ENCODE measurements at regions not wholly inside any gene's neighbourhood (a gene's known extent, or its start where the extent isn't known, plus 50 kb on each side); places are given as distances from the start of the nearest gene placed in this dataset.
"Not testable (repeated sequence)": the region's sequence is repeated elsewhere in the genome, so short reads cannot be mapped to it uniquely, and the experiment has no call there.

- peak; percentile 10 for DNase-seq (ENCODE audit: low read depth)
Observed at GRCh38 chr2:192524642-192525251, 330.0 kb upstream of the TMEFF2 start.

- not testable (repeated sequence) for DNase-seq (ENCODE audit: low read depth)
Observed at GRCh38 chr2:192524214-192524613, 329.5 kb upstream of the TMEFF2 start.

- no peak for DNase-seq (ENCODE audit: low read depth)
Observed at GRCh38 chr2:192515937-192516336, 321.2 kb upstream of the TMEFF2 start.

- no peak for DNase-seq (ENCODE audit: low read depth)
Observed at GRCh38 chr2:192513575-192513974, 318.8 kb upstream of the TMEFF2 start.

- DNase-seq (ENCODE audit: low read depth), result not testable (repeated sequence)
Observed at GRCh38 chr2:192507836-192508450, 313.2 kb upstream of the TMEFF2 start.

DNA sequence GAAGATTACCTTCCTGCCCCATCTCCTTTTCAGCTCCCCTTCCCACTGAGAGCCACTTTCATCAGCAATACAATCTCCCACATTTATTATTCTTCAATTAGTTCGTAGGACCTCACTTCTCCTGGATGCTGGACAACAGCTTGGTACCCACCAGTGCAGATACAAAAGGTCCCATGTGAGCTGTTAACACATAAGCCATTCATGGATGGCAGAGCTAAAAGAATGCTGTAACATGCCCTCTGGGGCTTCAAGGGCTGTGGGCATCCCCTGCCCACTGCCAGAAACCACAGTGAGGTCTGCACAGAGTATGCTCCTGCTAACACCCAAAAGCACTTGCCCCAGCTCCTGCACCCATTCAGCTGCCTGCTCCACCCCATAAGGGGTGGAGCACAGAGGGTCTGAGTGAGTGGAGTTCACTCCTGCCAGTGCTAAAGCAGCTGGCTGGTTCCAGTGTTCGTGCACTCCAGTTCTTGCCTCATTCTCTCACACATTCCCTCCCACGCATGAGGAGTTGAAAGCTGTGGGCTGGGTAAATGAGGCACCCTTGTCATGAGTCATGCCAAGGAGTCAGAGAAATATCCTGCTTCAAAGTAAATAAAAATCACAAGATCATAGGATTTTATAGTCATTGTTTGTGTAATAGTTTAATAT is 305.9 kb upstream of the TMEFF2 start:
- peak; percentile 81 for DNase-seq (ENCODE audit: low read depth)

GRCh38 chr2:192499476-192499875 is 304.7 kb upstream of the TMEFF2 start:
- peak; percentile 25 for DNase-seq (ENCODE audit: low read depth)

DNA sequence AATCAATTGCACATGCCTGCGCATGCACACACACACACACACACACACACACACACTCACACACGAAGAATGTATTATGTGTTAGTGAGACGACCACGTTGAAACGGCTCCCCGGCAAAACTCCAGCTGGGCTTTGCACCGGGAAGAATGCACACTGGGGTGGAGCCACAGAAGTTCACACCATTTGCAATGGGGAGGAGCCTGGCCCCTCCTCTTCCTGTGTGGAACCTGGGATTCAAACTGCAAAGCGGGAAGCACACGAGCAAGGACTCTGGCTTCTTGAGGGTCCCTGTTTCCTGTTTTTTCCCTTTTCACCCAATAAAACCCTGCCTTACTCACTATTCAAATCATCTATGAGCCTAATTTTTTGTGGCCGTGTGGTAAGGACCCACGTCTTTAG is 304.0 kb upstream of the TMEFF2 start:
- DNase-seq (ENCODE audit: low read depth), result no peak

- not testable (repeated sequence) for DNase-seq (ENCODE audit: low read depth)
Observed at GRCh38 chr2:192488158-192488557, 293.4 kb upstream of the TMEFF2 start.

DNA sequence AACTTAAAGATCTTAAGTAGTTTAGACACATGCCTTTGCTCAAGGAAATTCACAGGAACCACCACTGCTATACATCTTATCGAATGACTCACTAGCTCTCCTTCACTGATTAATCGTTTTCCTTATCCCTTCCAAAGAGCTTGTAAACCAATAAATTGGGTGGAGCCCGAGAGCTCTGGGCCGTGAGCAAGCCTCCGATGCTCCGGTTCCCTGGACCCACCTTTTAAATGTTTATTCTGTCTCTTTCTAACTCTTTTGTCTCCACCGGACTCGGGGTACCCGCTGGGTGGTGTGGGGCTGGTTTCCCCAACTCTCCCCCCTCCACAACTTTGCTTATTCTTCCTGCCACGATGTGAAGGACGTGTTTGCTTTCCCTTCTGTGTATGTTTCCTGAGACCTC is 292.9 kb upstream of the TMEFF2 start:
- DNase-seq (ENCODE audit: low read depth), result no peak

- DNase-seq (ENCODE audit: low read depth), result no peak
Observed at GRCh38 chr2:192484903-192485302, 290.2 kb upstream of the TMEFF2 start.

GRCh38 chr2:192480984-192481383 is 286.3 kb upstream of the TMEFF2 start:
- DNase-seq (ENCODE audit: low read depth), result no peak

DNA sequence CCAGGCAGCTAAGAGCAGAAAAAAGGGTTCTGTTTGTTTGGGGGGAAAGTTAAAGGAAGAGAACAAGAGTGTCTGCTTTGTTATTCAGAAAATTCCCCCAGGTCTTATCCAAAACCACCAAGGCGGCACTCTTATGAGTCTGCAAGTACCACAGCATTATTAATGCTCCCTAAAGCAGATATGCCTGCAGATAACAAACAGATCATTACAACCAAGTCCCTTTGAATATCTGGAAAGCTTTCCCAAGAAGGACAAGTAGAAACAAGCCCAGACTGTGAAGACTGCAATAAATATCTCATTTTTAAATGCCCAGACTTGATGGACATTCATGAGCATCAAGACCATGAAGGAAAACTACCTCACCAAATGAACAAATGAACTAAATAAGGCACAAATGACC is 278.6 kb upstream of the TMEFF2 start:
- no peak for DNase-seq (ENCODE audit: low read depth)

DNA sequence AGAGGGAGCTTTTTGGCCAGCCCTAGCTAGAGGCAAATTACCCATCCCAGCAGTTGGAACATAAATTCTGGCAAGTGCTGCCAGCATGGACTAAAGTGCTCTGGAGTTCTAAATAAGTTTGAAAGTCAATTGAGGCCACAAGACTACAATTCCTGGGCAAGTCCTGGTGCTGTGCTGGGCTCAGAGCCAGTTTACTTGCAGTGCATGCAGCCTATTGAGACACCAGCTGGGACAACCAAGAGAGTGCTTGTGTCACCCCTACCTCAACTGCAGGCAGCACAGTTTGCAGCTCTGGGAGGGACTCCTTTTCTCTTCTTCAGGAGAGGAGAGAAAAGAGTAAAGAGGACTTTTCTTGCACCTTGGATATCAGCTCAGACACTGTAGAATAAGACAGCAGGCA is 277.2 kb upstream of the TMEFF2 start:
- DNase-seq (ENCODE audit: low read depth), result no peak

GRCh38 chr2:192469612-192470011 is 274.9 kb upstream of the TMEFF2 start:
- no peak for DNase-seq (ENCODE audit: low read depth)

- DNase-seq (ENCODE audit: low read depth), result no peak
Observed at GRCh38 chr2:192467953-192468660, 273.4 kb upstream of the TMEFF2 start.

GRCh38 chr2:192465141-192465540 is 270.4 kb upstream of the TMEFF2 start:
- no peak for DNase-seq (ENCODE audit: low read depth)

DNA sequence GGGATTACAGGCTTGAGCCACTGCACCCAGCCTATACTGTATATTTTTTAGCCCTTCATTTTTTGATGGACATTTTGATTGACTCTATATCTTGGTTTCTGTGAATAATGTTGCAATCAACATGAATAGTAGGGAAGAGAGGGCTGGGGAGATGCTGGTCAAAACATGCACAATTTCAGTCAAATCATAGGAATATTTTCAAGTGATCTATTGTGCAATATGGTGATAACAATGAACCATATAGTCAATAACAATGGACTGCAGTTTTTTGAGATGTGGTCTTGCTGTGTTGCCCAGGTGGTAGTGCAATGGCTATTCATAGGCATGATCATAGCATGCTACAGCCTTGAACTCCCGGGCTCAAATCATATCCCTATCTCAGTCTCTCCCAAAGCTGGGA is 264.7 kb upstream of the TMEFF2 start:
- no peak for DNase-seq (ENCODE audit: low read depth)

DNA sequence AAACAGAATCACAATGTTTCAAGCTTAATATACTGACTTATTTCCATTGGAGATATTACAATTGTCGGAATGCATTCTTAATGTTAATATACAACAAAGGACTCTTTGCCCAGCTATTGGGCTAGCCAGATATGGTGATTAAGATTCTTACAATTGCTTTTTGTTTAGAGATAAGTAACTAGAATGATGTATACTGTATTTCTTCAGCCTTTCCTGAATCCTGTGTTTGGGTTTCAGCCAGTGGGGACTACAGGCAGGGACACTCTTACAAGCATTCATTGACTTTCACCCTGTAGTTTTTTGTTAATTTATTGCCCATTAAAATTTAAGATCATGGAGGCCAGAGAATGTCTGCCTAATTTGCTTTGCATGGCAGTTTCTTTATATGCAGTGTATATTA is 254.1 kb upstream of the TMEFF2 start:
- no peak for DNase-seq (ENCODE audit: low read depth)

DNA sequence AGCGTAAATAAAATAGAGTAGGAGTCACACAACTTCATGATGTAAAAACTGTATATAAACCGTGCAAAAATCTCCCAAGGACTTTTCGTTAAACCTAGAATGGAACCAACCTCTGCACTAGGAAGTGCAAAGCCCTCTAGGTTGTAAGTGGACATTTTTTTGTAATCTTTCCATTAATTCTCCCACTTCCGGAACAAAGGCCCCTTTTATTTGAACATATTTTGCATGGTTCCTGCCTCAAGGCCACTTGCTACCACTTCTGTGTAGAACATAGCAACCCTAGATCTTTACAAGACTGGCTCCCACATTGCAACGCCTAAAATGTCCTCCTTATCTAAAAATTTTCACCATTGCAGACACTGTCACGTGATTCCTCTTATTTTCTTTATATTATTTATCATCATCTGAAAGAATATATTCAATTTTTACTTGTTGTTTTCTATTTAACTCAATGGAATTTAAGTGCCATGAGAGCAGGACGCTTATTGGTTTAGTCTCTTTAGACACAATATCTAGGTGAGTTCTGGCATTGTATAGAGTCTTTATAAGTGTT is 249.6 kb upstream of the TMEFF2 start:
- no peak for DNase-seq (ENCODE audit: low read depth)

GRCh38 chr2:192443831-192444230 is 249.1 kb upstream of the TMEFF2 start:
- no peak for DNase-seq (ENCODE audit: low read depth)

GRCh38 chr2:192438239-192438638 is 243.5 kb upstream of the TMEFF2 start:
- DNase-seq (ENCODE audit: low read depth), result no peak
